Hepatic stellate cell (primary cell): ENCODE measurements at regions not wholly inside any gene's neighbourhood (a gene's known extent, or its start where the extent isn't known, plus 50 kb on each side); places are given as distances from the start of the nearest gene placed in this dataset.
"Not testable (repeated sequence)": the region's sequence is repeated elsewhere in the genome, so short reads cannot be mapped to it uniquely, and the experiment has no call there.

Experiments used
- DNase-seq: peaks from one replicate; pipeline ENCODE4 v3.0.0; 2011; ENCODE audit warnings: low spot score

DNA sequence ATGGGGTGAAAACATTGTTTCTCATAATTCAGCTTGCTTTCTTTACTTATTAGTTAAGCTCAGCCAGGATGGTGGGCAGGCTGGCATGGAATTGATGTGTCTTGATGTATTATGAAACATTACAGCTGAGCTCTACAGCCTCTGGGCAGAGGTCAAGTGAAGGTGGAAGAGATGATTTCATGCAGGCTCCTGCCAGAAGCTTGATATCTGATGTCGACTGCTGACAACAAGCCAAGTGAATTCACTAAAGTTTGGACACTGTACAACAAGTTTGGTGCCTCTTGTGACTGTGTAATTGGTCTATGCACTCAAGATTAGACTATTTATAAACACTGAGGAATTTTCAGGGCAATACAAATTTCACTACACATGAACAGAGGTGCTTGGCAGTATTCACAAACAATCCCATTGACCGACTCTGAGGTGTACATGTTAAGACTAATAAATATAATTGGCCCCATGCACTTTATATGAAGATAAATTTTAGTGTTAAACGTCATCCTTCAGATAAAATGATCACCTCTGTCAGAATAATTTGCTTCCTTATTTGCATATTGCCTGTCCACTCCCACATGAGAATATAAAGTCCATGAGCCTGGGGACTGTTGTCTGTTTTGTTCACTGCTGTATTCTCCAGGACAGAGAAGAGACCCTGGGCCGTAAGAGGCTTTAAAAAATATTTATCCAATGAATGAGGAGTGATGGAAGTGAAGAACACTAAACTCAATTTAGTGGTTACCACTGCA, 612.2 kb downstream of the IQCM start:
- no peak for DNase-seq

GRCh38 chr4:149202117-149202516, 613.5 kb downstream of the IQCM start:
- no peak for DNase-seq

GRCh38 chr4:149199594-149199993, 616.0 kb downstream of the IQCM start:
- no peak for DNase-seq

GRCh38 chr4:149194061-149194460, 621.6 kb downstream of the IQCM start:
- no peak for DNase-seq

GRCh38 chr4:149187726-149188125, 627.9 kb downstream of the IQCM start:
- DNase-seq: no peak

- no peak for DNase-seq
Observed at GRCh38 chr4:149183638-149184037, 632.0 kb downstream of the IQCM start.

- DNase-seq: not testable (repeated sequence)
Observed at GRCh38 chr4:149181459-149181858, 634.2 kb downstream of the IQCM start.

DNA sequence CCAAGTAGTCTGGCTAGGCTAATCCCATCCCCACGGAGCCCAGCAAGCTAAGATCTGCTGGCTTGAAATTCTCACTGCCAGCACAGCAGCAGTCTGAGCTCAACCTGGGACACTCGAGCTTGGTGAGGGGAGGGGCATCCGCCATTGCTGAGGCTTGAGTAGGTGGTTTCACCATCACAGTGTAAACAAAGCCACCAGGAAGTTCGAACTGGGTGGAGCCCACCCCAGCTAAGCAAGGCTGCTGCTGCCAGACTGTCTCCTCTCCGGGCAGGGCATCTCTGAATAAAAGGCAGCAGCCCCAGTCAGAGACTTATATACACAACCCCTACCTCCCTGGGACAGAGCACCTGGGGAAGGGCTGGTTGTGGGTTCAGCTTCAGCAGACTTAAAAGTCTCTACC, 639.6 kb downstream of the IQCM start:
- DNase-seq: no peak

- no peak for DNase-seq
Observed at GRCh38 chr4:149175549-149175948, 640.1 kb downstream of the IQCM start.

GRCh38 chr4:149173241-149174013, 642.2 kb downstream of the IQCM start:
- DNase-seq: no peak

DNA sequence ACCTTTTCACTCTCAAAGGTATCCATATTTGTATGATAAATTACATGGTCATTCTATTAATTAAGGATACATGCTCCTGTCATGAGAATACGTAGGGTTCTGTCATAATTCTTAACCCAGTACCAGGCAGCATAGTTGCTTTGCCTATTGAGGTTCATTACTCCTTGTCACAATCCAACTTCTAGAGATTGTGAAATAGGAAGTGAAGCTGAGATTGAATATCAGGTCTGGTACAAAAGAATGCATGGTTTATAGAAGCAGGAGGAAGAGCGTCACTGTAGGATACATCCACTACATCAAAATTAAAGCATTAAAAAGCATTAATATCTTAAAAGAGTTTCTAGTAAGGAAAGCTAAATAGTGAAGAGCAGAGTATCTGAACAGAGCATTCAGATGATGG, 647.0 kb downstream of the IQCM start:
- DNase-seq: no peak

- no peak for DNase-seq
Observed at GRCh38 chr4:149166876-149167275, 648.8 kb downstream of the IQCM start.

DNA sequence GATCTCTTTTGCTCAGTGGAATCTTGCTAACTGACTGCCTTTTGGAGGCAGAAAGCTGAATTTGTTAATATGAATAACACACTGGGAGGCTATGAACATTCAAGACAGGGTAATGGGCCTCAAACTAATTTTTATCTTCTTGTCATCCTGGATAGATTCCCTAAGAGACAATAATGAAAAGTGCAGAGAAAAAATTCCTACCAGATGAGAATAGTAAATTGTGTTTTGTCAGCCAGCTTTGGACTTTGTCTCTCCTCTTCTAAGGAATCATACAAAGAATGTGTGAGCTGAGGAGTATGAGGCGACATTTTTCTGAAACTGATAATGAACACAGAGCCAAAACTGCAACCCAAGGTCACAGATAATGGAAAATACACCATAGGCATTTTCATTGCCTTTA, 649.3 kb downstream of the IQCM start:
- no peak for DNase-seq

- DNase-seq: peak; percentile 43
Observed at GRCh38 chr4:149164282-149164681, 651.4 kb downstream of the IQCM start.

DNA sequence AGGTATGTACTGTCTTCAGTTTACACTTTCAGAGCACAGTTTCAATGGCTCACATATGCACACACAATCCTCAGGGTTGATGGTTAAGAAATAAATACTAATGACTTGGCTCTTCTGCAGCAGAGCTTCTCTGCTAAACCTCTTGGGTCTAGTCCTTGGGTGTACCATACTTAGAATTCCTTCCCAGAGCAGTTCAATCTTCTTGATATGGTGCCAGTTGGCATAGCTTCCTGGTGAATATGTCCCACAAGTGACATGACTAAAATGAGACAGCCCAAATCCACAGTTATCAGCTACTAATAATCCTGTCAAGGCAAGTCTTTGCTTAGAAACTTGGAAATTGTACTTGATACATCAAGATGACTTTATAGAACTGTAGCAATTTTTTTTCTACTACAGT, 654.4 kb downstream of the IQCM start:
- peak; percentile 24 for DNase-seq

GRCh38 chr4:149160370-149160769, 655.3 kb downstream of the IQCM start:
- DNase-seq: no peak

DNA sequence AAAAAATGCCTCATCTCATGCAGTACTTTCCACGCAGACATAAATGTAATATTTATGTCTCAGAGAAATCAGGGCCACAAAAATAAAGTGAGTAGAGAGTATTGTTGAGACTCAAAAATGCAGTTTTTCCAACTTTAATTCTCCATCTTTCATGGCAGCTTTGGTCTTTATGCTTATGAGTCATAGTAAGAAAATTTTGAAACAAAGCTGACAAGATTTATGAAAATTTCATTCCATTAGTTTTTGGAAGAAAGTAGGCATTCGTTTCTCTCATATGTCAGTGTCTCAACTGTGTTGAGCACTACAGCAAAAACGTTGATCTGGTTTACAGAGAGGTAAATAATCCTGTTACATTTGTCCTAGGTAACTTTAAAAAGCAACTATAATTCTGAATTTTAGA, 656.8 kb downstream of the IQCM start:
- no peak for DNase-seq

- peak; percentile 7 for DNase-seq
Observed at GRCh38 chr4:149145803-149146202, 669.8 kb downstream of the IQCM start.

GRCh38 chr4:149144060-149144459, 671.6 kb downstream of the IQCM start:
- DNase-seq: no peak

- no peak for DNase-seq
Observed at GRCh38 chr4:149141391-149141790, 674.3 kb downstream of the IQCM start.

DNA sequence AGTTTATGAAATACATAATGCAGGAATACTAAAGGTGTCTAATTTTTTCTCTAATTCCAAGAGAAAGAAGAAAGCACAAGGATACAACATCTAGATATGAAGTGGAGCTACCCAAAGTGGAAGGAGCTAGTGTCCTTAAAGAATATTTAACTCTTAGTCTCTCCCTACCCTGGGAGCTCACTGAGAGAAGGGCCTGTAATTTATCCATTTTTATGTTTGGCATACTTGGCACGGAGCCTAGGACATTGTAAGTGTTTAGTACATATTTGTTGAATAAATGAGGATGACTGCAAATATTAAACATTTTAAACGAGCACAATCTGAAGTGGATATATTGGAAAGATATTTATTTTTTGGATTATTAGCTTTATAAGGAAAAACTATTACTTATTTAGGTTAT, 674.8 kb downstream of the IQCM start:
- no peak for DNase-seq

DNA sequence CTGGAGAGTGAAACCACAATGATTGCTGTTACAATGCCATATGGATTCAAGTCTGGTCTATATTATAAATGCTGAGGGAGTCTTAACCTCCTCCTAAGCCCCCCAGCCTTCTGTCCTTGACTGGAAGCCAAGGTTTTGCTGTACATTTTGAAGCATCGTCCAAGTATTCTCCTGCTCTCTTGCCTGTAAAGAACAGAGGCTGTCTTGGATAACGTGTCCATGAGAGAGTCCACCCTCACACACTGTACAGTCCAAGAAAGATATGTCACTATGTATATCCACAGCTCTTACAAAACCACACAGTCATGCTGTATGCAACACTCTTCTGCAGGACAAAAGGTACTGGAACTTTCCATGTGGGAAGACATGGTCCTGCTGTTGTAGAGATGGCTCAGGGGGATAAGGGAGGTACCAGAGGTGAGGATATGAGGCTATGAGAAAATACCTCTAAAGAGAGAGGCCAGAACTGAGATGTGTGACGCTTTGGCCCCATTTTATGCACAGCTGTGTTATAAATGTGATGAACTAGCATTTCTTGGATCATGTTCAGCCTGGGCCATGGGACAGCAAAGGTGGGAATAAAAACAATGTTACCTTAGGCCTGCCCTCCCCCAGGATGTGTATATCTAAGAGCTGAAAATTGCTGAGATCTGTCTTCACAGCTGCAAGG, 678.6 kb downstream of the IQCM start:
- DNase-seq: no peak

DNA sequence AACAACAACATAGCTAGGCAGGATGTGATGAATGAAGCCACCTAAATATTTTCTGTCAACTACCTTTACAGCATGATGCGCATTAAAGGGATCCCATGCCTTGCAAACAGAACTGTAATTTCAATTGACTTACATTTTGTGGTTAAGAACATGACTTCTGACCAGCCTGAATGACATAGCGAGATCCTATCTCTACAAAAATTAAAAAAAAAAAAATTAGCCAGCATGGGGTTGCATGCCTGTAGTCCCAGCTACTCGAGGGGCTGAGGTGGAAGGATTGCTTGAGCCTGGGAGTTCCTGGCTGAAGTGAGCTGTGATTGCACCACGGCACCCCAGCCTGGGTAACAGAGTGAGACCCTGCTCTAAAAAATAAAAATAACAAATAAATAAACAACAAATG, 680.6 kb downstream of the IQCM start:
- DNase-seq: no peak
